ENCODE measurements at regions not wholly inside any gene's neighbourhood (a gene's known extent, or its start where the extent isn't known, plus 50 kb on each side); places are given as distances from the start of the nearest gene placed in this dataset.

- TF ChIP-seq CTCF (IDR thresholded peaks at IDR 0.05; ENCODE audit: insufficient read depth, low read length, poor library complexity, severe bottlenecking), result no peak
- Histone ChIP-seq H3K27me3 (ENCODE audit: control insufficient read depth, insufficient read depth, low read length) (peaks cover 5% of the 10 kb centered on the region), H3K36me3 (ENCODE audit: control insufficient read depth, insufficient read depth, low read length) (no peaks in the 10 kb centered on the region), H3K4me3 (ENCODE audit: low read depth, low read length) (no peak overlapping the region)
- no peak for DNase-seq (ENCODE audit: low read depth)
These were observed 80.7 kb downstream of the PDCL3 start for GRCh38 chr2:100643467-100643866.

- TF ChIP-seq CTCF (IDR thresholded peaks at IDR 0.05; ENCODE audit: insufficient read depth, low read length, poor library complexity, severe bottlenecking), result no peak
- no peak for DNase-seq (ENCODE audit: low read depth)
- H3K4me3 ChIP-seq (ENCODE audit: low read depth, low read length), result no peak overlapping the region
- peaks cover 5% of the 10 kb centered on the region for H3K27me3 ChIP-seq (ENCODE audit: control insufficient read depth, insufficient read depth, low read length)
- H3K36me3 ChIP-seq (ENCODE audit: control insufficient read depth, insufficient read depth, low read length), result no peaks in the 10 kb centered on the region
These were observed 81.2 kb downstream of the PDCL3 start for GRCh38 chr2:100643906-100644501.

GRCh38 chr2:100645695-100646429 lies 83.1 kb downstream of the PDCL3 start:
- TF ChIP-seq CTCF (IDR thresholded peaks at IDR 0.05; ENCODE audit: insufficient read depth, low read length, poor library complexity, severe bottlenecking), result no peak
- Histone ChIP-seq H3K4me3 (ENCODE audit: low read depth, low read length) (no peak overlapping the region), H3K27me3 (ENCODE audit: control insufficient read depth, insufficient read depth, low read length) (no peaks in the 10 kb centered on the region), H3K36me3 (ENCODE audit: control insufficient read depth, insufficient read depth, low read length) (no peaks in the 10 kb centered on the region)
- DNase-seq (ENCODE audit: low read depth), result no peak

- Histone ChIP-seq H3K27me3 (ENCODE audit: control insufficient read depth, insufficient read depth, low read length) (no peaks in the 10 kb centered on the region), H3K36me3 (ENCODE audit: control insufficient read depth, insufficient read depth, low read length) (no peaks in the 10 kb centered on the region), H3K4me3 (ENCODE audit: low read depth, low read length) (no peak overlapping the region)
- DNase-seq (ENCODE audit: low read depth), result no peak
- no peak for TF ChIP-seq CTCF (IDR thresholded peaks at IDR 0.05; ENCODE audit: insufficient read depth, low read length, poor library complexity, severe bottlenecking)
These were observed 84.9 kb downstream of the PDCL3 start for GRCh38 chr2:100647709-100648108.

GRCh38 chr2:100650151-100650550 lies 87.4 kb downstream of the PDCL3 start:
- H3K4me3 ChIP-seq (ENCODE audit: low read depth, low read length), result no peak overlapping the region
- H3K27me3 ChIP-seq (ENCODE audit: control insufficient read depth, insufficient read depth, low read length), result no peaks in the 10 kb centered on the region
- no peak for DNase-seq (ENCODE audit: low read depth)
- no peak for TF ChIP-seq CTCF (IDR thresholded peaks at IDR 0.05; ENCODE audit: insufficient read depth, low read length, poor library complexity, severe bottlenecking)
- H3K36me3 ChIP-seq (ENCODE audit: control insufficient read depth, insufficient read depth, low read length), result no peaks in the 10 kb centered on the region
